NCI-H2227 treated with DMSO at 0.1 percent for 48 hours (cell line): ENCODE measurements at regions not wholly inside any gene's neighbourhood (a gene's known extent, or its start where the extent isn't known, plus 50 kb on each side); places are given as distances from the start of the nearest gene placed in this dataset.

Source experiments
- DNase-seq: peaks from one replicate; lab custom pipeline; 2025; lab: John Stamatoyannopoulos, UW

DNA sequence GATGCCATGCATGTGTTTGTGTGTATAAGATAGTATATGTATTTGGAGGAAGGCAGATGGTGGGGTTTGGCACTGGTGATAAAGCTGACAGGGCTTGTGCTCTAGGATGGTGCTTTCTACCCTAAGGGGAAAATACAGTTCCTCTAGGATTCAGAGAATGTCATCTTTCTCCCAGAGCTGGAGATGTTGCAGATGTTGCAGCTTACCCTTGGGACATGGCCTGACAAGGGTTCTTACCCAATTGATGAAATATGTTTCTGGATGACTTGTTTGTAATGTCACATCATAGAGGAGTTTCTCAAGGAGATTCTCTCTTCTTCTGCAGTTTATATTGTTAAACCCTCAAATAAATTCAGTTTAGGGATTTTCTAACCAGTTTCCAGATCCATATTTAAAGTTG is 52.5 kb upstream of the PITX2 start:
- DNase-seq = no peak

DNA sequence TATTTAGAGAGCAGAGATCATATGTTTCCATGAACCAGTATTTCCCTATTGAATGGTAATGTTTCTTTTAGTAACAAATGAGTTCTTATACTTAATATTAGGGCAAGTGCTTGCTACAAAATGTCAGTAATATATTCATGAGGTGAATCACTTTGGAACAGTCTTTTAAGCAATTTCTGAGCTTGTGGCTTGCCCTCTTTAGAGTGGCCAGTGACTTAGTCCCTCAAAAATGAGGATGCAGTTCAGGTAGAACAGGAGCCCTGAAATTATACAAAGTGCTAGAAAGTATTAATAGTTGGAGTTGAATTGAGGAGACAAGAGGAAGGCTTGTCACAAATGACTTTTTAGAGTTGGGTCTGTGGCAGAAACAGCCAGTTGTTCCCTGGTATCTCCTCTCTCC is 53.4 kb upstream of the PITX2 start:
- DNase-seq = no peak

DNA sequence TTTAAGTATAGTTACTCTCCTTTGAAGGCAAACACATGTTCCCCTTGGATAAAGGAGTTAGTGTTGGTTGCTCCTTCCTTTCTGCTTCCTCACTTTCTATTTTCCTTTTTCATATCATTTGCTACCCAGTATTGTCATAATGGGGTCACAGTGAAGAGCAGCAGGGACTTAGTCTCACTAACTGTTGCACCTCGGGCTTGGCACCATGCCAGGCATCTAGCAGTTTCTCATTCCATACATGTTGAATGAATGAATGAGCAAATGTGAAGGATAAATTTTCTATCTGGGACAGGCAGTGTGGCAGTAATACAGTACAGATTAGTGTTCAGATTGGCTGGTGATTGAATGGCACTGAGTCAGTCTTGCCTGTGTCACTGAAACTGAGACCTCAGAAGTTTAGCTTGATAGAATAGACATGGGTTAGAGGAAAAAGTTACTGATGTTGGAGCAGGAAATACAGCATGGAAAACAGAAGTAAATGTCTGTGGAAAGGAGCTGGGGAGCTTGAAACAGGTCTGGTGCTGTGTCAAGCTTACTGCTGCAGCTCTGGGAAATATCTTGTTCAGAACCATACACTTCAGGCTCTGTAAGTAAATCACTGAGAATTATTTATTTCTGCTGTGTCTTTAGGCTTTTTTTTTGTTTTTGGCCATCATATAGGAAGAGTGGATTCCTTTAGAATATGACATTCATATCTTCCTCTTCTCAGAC is 55.8 kb upstream of the PITX2 start:
- no peak for DNase-seq

DNA sequence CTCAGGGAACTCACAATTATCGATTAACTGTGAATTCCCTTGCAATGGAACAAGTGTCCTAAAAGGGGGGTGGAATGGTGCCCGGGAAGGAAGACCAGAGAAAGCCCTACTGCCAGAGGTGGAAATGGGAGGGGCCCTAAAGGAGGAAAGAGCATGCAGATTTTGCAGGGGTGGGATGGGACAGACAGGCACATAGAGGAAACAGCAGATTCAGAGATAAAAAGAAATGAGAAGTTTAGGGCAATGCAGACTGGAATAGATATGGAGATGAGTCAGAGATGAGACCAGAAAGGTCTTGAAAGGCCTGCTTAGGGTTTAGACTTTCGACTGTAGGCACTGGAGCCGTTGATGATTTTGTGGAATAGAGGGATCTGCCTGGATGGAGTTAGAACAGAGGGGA is 57.4 kb upstream of the PITX2 start:
- no peak for DNase-seq

DNA sequence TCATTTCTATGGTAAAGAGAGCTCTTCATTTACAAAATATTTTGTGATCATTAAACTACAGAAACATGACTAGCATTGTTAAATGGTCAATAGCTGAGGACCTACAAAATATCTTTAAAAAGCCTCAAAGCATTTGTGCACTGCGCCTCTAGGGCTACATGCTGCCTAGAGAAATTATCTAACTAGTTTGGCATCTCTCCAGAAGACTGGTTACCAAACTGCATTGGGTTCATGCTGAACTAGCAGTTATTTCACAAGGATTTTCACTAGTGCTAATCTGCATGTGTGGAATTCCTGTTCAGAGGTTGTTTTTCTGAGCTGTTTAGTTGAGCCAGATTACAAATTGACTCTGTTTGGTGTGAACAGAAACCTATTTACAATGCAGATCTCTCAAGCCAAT is 58.5 kb upstream of the PITX2 start:
- DNase-seq = no peak

DNA sequence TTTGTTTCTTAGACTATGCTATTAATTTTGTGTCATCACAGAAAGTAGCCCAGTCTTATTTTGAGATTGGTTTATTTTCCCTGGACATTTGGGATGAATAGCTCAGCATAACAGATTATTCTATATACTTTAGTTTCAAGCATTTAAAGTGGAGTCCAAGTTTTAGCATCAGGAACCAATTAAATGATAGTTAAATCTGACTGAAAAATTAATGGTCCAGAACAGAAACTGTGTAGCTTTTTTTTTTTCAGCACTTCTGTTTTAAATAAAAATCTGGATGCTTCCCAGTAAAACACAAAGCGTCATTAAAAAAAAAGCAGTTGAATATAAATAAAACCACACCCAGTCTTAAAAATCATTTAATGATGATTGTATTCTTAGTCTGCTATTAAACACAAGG is 59.4 kb upstream of the PITX2 start:
- no peak for DNase-seq

DNA sequence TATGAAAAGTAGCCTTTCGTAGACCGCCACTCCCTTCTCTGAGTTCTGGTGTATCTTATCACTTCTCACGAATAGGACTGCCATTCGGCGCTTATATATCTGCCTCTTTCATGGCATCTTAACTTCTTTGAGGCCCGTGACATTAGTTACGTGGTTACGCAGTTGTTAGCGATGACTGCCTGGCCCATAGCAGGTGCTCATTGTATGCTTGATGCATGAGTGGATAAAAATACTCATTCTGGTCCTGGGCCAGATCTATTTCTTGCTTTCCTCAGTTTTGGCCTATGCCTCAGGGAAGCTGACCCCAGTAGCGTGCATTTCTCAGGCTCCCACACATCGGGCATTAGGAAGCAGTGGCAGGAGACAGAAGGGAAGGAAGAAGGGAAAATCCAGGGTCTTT is 60.7 kb upstream of the PITX2 start:
- DNase-seq = no peak

DNA sequence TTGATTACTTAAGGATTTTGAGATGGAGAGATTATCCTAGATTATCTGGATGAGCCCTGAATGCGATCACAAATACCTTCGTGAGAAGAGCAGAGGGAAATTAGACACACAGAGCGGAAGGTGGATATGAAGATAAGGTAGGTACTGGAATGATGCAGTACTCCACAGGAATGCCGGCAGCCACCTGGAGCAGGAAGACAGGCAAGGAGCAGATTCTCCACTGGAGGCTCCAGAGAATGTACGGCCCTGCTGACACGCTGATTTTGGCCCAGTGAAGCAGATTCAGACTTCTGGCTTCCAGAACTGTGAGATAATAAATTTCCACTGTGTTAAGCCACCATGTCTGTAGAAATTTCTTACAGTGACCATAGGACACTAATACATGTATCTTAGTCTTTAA is 79.4 kb upstream of the PITX2 start:
- DNase-seq = no peak

DNA sequence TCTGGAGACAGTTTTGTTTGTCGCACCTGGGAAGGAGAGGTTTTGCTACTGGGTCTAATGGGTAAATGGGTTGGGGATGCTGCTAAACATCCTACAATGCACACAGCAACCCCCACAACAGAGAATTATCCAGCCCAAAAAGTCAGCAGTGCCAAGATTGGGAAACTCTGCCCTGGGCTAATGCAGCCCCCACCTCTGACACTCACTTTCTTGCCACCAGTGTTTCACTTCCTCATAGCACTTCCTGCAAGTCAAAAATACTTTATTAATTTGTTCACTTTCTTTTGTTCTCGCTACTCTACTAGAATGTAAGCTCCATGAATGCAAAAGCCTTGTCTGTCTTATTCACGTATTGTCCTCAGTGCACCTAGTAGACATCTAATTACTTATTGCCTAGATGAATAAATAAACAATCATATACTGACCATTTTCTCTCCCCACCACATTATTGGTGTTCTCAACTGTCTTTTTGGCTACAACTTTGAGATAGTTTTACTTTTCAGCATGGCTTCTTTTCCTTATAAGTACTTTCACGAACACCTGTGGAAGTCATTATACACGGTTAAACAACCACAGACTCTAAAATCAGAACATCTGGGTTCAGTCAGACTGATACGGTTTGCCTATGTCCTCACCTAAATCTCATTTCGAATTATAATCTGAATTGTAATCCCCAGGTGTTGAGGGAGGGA is 82.0 kb upstream of the PITX2 start:
- no peak for DNase-seq

DNA sequence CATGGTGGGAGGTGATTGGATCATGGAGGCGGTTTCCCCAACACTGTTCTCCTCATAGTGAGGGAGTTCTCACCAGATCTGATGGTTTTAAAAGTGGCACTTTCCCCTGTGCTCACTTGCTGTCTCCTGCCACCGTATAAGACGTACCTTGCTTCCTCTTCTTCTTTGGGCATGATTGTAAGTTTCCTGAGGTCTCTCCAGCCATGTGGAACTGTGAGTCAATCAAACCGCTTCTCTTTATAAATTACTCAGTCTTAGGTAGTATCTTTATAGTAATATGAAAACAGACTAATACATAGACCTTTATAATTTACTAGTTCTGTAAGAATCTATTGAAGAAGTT is 82.5 kb upstream of the PITX2 start:
- DNase-seq = no peak

DNA sequence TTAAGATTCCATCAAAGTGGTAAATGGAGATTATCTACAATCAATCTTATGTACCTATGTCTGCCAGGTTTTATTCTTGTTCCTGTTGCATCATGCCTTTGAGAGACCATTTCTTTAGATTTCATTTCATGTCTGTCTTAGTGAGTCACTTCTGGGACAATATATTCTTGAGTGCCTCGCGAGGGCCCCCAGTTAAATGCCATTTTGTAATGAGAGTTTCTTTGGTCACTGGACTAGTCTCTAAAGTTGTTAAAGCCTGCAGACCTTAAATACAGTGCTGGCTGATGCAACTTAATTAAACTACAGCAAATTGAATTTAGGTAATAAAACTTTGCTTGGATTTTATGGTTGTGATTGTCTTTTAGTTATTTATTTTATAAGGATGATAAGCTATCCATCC is 87.2 kb upstream of the PITX2 start:
- DNase-seq = no peak

DNA sequence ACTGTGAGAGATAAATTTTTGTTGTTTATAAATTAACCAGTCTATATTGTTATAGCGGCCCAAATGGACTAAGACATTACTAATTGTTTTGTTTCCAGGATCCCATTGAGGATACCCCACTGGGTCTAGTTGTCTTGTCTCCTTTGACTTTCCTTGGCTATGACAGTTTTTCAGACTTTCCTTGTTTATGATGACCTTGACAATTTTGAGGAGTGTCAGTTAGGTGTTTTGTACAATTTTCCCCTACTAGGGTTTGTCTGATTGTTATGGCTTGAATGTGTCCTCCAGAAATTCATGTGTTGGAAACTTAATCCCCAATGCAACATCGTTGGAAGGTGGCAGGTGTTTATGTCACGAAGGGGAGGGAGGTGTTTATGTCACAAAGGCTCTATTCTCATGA is 89.6 kb upstream of the PITX2 start:
- DNase-seq = no peak

DNA sequence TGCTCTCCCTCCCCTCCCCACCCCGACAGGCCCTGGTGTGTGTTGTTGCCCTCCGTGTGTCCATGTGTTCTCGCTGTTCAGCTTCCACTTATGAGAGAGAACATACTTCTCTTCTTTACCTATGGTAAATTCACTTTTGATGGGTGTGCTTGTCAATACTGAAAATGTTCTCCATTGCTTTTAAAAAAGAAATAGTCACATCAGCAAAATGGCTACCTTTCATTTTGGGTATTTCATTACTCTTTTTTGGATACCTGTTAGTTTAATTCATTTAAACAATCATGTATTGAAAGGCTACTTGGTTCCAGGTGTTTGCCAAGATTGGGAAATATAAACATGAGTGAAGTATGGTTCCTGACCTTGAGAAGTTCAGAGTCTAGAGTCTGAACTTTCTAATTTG is 107.4 kb upstream of the PITX2 start:
- DNase-seq = no peak

DNA sequence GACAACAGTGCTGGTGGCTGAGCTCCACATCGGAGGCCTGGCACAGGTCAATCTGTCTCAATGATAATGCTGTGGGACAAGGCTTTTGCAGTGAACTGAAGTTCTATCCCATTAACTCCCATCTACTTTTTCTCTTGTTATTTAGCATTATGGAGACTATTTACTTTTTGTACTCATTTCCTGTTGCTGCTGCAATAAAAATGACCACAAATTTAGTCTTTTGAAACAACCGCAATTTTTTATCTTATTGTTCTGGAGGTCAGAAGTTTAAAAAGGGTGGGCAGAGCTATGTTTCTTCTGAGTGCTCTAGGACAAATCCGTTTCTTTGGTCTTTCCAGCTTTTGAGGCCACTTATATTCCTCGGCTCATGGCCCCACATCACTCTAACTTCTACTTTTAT is 111.0 kb upstream of the PITX2 start:
- DNase-seq = no peak

DNA sequence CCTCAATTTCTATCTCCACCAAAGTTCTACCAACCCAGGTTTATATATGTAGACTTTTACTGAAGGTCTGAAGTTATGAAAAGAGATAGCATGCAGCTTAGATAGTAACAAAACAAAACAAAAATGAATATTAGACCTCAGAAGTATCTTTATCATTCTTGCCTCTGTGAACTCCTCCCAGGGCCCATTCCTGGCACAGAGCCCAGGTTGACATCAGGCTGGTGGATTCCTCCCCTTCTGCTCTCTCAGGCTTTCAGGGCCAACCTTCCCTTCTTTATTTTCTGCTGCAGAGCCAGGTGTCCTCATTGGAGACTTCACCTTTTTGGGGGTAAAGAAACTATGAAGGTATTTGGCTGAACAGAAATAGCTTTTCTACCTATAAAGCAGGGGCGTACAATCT is 112.8 kb upstream of the PITX2 start:
- DNase-seq = no peak

DNA sequence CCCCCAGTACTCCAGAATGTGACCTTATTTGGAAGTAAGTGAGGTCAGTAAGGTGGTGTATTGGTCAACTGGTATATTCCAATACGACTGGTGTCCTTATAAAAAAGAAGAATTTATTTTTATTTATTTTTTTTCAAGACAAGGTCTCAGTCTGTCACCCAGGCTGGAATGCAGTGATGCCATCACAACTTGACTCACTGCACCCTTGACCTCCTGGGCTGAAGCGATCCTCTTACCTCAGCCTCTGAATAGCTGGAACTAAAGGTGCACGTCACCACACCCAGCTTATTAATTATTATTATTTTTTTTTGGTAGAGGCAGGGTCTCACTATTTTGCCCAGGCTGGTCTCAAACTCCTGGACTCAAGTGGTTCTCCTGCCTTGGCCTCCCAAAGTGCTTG is 115.1 kb upstream of the PITX2 start:
- no peak for DNase-seq

DNA sequence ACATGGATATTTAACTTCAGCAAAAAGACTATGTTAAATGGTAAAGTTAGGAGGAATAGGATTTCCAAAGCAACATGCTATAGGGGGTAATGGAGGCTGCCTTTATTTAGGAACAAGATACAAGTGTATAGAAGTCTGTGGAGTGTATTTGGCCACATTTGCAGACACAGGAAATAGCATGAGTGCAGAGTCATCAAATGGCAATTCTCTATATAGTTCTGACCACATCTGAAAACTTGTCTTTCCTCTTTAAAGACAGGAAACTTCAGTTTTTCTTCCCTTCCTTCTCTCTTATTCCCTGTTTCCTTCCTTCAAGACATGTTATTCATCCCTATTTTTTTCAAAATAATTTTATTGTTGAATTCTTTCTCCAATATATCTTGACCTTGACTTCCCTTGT is 119.3 kb upstream of the PITX2 start:
- DNase-seq = no peak

DNA sequence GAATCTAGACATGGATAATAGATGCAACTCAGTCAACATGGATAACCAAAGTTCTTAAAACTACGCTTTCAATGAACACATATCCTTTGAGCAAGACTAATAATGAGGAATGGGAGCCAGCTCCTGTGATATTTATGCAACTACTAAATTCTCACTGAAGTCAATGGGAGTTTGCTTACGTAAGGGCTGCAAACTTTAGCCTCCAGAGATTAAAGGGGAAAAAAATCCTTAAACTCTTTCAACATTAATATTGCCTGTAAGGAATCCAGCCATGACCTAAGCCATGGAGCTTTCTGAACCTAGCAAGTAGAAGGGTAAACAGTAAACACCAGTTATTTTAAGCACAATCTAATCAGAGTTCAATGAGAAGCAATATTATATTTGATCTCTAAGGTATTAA is 125.2 kb upstream of the PITX2 start:
- no peak for DNase-seq

DNA sequence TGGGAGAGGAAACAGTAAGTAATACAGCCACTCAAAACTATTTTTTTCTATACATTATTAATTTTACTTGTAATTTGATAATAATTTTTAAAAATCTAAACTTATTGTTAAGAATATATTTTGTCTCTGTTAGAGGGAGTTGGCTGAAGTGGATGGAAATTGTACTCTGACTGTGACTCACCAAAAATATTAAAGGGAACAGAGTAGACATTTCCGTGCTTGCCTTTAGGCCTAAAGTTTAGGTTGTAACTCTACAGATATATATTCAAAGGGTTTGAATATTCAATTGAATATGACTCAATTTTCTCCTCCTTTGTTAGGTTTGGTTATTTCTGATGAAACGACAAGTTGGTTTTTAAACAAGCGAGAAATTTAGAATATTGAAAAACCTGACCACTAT is 128.3 kb upstream of the PITX2 start:
- no peak for DNase-seq

DNA sequence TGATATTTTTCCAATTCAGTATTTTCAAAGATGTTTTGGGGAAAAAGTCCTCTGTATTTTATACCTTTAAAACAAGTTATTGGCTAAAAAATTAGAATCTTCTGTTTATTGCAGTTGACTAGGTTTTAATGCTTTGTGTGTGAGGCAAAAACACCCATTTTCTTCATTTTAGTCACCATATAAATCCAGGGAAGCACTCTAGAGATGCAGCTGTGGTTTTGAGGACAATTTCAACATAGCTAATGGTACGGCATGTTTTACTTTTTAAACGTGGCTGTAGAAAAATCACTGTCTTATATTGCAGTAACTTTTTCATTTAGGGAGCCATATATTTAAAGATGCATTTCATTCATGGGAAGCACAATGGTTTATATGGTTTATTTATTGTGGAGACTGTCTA is 129.1 kb upstream of the PITX2 start:
- no peak for DNase-seq

DNA sequence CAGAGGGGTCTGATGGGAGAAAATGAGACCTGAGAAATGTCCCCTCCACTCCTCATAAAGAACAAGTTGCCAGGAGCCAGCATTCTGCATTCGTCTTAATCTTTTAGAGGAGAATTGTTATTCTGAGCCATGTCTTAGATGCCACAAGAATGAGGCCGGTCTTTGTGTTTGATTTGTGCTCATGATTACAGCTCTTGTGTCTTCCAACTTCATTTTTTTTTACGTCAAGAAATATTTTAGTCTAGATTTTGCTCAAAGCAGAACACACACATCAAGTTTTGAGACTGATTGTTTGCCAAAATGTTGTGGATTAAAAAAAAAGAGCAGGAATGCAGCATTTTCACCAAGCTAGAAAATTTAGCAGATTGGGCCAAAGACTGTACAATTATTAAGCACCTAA is 130.6 kb upstream of the PITX2 start:
- DNase-seq = no peak

DNA sequence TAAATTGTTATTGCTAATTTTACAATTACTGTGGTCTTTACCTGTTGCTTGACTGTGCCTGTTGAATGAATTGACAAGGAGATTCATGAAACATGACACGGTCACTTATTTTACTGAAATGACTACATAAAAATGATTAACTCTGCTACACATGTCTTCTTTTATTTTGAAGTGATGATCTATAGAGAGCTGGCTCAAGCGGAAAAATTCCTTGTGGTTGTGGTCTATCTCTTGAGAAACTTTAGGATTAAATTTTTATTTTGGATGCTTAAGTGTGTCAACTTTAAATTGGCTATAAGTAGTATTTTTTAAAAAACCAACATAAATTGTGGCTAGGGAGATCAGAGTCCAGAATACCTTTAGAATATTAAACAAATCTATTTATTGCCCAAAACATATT is 131.8 kb upstream of the PITX2 start:
- DNase-seq = no peak

DNA sequence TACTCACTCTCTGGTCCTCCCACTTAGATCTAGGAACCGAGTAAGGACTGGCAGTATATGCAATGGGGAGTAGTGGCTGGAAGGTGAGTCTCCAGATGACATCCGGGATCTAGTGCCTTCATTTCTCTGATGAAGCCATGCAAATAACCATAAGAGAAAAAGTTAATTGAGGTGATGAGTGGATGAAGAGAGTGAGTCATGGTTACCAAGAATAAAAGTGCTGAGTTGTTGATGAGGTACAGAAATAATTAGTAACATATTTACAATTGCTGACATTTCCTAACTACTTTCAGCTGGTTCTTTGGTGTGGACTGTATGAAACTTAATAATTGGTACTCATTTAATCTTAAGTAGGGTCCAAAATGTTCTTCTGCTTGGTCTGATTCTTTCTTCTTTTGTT is 146.7 kb upstream of the PITX2 start:
- DNase-seq = no peak

DNA sequence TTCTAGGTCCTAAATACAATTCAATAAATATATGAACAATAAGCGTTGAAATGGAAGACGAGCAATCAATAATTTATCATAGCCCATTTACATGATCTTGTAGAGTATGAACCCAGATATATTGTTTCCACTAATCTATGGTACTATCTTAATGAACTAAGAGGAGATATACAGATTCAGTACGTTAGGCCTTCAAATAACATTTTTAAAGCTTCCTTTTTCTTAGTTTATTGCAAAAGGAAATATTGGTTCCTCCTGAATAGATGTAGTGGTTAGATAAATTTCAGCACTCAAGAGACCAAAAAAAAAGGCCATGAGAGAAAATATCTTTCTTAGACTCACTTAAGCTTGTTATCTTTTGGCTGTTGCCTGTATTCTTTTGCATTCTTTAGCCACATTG is 147.5 kb upstream of the PITX2 start:
- DNase-seq = no peak
